T-helper 1 cell (primary cell): ENCODE measurements at regions not wholly inside any gene's neighbourhood (a gene's known extent, or its start where the extent isn't known, plus 50 kb on each side); places are given as distances from the start of the nearest gene placed in this dataset.
"Not testable (repeated sequence)": the region's sequence is repeated elsewhere in the genome, so short reads cannot be mapped to it uniquely, and the experiment has no call there.

Experiments
- DNase-seq, 5 donors: peaks; one replicate each; pipeline ENCODE4 v3.0.0-alpha.2; 2012 to 2020

DNA sequence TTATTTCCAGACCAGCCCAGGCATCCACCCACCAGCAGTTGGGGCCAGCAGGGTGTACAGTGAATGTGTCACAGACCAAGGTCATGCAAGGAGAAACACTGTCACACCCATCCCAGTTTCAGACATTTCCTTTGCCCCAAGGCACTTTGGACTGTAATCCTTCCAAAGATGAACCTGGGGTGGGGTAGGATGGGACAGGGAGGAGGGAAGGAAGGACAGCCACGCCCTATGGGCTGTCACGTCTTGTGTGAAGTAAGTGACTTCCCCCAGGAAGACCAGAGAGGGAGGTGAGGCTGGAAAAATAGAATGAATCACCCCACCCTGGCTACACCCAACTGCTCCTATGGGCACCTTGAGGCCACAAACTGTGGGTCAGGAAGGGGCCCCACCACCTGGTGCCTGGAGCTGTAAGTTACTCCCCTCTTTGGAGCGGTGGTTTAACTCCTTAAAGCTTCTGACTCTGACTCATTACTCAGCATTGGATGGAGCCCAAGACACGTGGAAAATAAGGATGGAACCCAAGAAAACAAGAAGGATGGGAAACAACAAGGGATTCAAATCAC, 349.9 kb upstream of the KLF3 start:
- no peak for DNase-seq

DNA sequence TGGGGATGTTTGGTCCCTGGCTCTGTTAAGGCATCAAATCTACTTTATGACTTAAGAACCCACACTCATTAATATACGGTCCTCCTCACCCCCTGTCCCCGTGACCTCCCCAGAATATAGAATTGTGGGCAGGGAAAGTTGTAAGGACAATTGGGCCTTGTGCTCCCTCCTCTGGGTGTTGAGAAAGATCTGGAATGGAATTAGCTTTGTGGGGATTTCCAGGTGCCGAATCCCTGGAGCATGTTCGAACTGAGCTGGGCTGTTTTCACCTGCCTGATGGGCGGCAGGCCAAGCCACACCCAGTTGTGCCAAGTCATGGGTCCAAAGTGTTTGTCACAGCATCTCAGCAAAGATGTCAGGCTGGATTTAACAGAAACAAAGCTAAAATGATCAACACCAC, 349.3 kb upstream of the KLF3 start:
- no peak for DNase-seq

DNA sequence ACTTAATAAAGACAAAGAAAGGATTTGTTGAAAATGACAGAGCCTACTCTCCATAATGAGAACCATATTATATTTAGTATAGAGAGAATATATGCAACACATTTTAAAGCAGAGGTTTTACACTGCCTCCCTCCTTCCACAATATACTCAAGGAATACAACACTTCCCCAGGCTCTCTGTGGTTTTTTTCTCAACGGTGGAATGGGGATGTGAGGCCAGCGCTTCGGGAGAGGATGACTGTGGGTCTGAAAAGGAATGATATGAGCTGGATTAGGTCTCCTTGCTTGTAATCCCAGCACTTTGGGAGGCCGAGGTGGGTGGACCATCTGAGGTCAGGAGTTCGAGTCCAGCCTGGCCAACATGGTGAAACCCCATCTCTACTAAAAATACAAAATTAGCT, 348.7 kb upstream of the KLF3 start:
- no peak for DNase-seq

DNA sequence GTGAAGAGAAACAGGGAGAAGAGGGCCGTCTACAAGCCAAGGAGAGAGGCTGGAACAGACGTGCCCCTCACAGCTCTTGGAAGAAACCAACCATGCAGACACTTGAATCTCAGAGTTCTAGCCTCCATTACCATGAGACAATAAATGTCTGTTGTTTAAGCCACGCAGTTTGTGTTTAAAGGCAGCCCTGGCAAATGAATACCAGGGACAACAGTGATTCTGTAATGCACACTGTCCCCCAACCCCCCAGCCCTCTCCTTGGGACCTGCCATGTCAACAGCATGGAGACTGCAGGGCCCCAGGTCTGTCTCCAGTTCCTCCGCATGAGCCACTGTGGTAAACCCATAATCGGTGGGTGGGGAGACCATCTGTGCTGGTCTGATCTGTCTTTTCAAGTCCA, 348.0 kb upstream of the KLF3 start:
- DNase-seq = no peak

DNA sequence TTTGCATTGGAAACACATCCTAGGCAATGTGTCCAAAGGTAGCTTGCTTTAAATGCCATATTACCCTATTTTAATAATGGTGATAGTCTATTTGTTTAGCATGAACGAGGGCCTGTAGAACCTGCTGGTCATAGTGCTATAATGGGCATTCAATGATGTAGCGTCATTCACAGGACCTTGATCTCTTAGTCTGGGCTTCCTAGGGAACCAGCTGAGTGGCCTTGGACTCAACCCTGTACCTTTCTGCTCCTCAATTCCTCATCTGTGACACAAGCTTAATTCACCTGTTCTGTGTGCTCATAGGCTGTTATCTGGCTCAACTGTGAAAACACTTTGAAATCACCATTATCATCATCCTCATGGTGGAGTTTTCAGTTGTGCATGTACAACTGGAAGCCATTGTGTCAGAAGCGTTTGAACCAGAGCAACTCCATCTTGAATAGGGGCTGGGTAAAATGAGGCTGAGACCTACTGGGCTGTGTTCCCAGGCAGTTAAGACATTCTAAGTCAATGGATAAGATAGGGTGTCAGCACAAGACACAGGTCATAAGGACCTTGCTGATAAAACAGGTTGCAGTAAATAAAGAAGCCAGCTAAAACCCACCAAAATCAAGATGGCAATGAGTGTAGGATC, 346.8 kb upstream of the KLF3 start:
- no peak for DNase-seq

DNA sequence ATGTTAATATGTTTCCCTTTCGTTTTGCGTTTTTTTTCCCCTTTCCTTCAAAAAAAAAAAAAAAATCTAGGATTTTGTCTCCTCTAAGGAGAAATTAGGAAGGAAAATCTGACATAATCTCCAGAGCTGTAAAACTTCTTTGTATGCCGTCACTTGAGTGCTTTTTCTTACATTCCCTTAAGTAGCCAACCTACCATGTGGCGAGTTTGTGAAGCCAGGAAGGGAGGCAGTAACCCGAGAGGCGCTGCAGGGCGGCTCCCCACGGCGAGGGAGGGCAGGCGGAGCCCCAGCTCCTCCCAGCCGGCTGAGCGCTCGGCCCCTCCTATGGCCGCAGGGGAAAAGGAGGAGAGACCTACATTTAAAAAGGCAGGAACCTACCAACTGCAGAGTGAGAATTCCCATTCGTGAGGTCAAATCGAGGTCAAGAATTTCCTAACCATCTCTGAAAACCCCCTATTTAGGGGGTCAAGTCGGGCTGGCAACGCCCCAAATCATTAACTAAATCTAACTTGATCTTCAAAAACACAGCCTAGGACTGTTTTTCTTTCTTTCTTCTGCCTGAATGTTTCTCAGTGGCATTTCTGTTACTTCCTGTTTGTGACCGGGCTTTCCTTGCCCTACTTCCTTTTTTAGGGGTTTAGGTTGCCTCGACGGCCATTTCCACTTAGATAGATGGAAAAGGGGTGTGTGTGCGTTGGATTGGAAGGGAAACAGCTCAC, 345.1 kb upstream of the KLF3 start:
- peak; percentile 50 to 90 (median 54) for DNase-seq

DNA sequence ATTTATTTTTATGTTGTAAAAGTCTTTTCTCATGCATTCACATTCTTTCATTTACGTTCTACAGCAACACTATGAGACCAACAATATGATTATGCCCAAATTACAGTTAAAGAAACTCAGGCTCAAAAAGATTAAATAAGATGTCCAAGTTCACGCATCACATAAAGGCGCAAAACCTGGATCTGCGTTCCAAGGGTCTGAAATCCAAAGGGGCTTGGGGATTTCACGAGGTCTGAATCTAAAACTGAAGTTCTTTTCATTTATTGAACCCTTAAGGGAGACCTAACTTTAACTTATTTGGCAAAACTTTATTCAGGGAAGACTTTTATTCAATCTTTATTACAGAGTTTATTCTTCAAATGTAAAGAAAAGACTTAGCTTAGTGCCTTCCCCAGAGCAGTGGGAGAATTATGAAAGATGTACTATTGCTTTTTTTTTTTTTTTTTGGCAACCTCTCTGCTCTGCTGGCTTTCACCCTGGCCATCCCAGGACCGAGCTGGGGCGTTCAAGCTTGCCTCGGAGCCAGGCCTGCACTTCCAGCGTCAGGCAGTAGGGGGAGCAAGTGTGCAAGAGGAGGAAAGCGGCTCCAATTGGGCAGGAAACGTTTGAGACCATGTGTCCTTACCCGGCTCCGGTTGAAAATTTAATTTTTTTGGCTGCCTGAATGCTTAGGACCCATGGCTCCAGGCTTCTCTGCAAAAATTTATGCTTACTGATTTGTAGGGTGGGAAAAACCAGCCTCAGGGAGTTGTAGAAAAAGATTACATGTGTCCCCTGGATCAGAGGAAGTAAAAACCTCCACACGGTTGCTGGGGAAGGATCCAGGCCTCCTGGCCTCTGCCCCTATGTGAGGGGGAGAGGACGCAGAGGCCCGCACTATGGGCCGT, 344.3 kb upstream of the KLF3 start:
- DNase-seq = peak; percentile 67 to 92 (median 82)

DNA sequence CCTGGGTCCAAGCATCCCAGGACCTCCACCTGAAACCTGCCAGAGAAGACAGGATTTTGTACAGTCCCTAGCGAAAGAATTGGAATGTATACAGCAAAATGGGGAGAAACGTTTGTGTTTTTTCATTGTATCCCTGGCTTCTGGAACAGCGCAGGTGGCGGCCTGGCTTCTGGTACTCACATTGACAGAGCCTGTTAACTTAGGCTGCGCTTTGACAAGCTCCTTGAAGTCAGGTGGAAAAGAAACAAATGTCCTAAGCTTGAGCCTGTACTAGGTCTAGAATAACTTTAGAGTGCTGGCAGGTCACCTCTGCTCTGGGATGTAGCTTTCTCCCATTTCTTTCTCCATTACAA, 343.7 kb upstream of the KLF3 start:
- no peak for DNase-seq

DNA sequence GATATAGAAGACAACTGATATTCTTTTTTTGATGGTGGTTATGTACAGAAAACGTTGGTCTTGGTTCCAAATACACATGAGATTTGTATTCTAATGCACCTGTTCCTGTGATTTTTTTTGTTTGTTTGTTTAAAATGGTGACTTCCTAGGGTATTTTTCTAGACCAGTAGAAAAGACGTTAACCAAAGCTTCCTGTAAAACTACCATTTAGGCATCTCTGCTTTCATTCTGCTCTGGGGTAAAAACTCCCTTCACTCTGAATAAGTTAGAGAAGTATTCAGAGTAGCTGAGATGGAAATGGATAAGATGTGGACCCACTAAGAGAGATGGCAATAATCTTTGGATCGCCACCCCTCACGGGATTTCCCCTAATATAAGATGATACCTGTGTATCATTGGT, 343.2 kb upstream of the KLF3 start:
- no peak for DNase-seq

DNA sequence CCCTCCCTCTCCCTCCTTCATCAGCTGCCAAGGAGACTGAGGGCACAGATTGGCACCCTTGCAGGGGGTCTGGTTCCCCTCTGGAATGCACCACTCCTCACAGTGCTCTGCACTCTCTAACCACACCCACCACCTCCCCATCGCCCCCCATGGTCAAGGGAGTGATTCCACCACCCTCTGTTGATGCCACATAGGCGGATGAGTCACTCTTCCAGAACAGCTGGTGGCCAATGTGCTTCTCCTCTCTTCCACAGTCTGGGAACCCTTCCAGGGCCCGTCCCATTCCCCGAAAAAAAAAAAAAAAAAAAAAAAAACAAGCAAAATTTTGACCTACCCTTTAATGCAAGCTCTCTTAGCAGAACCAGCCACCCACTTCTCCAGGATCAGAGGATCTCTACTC, 341.3 kb upstream of the KLF3 start:
- DNase-seq = no peak

DNA sequence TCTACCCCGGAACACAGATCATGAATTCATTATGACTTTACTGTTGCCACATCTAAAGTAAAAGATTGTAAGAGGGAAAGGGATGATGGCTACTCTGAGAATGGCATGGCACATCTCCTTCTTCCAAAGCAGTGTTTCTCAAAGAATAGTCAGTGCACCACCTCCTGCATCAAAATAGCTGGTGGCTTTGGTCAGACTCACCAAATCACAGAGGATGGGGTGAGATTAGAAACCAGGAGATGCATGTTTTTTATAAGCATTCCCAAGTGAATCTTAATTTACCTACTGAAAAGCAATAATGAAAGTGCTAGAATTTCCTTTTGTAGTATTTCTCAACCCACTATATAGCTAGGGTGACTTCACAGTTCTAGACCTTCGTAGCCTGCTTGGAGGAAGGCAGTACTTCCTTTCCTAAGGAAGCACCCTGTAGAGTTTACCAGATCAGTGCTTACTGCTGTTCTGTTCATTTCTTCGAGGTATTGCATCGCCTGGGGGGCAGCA, 340.8 kb upstream of the KLF3 start:
- no peak for DNase-seq

DNA sequence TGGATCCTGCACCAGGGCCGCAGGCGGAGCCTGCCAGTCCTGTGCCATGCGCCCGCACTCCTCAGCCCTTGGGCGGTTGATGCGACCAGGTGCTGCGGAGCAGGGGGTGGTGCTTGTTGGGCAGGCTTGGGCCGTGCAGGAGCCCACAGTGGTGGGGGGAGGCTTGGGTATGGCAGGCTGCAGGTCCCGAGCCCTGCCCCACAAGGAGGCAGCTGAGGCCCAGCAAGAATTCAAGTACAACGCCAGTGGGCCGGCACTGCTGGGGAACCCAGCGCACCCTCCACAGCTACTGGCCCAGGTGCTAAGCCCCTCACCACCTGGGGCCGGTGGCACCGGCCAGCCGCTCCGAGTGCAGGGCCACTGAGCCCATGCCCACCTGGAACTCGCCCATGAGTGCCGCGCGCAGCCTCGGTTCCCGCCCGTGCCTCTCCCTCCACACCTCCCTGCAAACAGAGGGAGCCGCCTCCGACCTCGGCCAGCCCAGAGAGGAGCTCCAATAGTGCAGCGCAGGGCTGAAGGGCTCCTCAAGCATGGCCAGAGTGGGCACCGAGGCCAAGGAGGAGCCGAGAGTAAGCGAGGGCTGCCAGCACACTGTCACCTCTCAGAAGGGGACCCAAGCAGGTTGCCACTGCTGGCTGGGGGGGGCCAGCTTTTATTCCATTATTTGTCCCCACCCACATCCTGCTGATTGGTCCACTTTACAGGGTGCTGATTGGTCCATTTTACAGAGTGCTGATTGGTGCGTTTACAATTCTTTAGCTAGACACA, 339.0 kb upstream of the KLF3 start:
- DNase-seq = no peak

DNA sequence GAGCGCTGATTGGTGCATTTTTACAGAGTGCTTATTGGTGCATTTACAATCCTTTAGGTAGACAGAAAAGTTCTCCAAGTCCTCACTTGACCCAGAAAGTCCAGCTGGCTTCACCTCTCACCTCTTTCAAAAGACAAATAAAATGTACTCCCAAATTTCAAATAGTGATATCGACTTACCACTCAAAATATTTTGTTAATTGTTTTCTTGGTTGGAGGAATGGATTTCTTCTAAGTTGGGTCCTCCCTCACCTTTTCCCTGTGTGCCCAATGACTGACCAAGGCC, 338.4 kb upstream of the KLF3 start:
- DNase-seq = no peak

DNA sequence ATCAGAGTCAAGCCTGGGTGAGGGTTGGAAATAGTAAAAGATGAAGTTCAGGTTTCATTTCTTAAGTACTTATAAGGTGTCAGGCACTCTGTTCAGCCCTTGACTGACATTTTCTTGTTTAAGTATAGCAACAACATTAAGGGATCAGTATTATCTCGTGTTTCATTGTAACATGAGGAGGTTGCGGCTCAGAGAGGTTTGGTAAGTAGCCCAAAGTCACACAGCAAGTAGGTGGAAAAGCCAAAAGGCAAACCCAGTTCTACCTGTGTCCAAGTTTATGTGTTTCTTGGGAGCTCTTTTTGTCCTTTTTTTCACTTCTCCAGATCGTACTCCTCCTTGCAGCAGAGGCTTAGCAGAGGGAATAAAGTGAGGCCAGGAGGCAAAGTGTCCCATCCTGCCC, 337.5 kb upstream of the KLF3 start:
- DNase-seq = no peak

DNA sequence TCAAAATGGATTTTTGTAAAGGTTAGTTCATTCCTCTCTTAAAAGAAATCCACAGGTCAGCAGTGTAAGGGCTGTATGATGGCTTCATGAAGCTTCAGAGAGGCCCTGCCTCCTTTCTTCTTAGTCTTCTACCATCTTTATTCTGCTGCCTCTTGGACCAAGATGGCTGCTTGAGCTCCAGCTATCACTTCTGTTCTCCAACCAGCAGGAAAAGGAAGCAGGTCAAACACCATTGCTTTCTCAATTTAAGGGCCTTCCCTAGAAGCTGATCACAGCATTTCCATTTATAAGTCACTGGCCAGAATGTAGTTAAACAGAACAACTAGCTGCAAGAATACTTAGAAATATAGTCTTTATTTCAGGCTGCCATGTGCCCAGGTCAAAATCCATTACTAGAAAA, 336.8 kb upstream of the KLF3 start:
- no peak for DNase-seq

DNA sequence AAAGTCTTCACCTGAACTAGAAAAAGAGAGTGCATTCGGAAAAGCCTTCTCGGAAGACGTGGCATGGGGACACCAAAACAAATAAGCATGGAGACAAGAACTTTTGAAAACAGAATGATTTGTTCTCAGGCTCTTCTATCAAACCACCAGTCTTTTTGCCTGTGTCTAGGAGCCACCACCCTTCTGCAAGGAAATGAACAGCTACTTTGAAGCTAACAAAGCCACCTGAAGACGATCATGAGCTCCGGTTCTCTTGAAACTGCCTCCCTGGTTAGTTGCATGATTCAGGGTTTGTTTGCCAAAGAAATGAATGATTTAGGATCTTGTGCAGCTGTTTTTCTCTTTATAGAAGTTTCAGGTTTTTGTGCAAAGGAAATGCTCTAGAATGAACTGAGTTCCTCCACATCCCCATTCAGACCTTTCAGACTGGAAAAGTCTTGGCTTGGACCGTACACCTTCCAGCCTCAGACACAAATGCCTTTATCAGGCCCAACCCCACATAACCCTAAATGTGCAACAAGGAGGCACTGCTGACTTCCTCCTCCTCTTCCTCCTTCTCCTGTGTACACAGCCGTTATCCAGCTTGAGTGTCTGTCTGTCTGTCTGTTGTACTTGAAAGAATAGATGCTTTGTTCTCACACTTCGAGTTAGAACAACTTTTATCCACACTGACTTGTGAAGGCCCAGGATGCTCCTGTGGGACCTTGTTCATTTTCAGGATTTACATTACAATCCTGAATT, 334.8 kb upstream of the KLF3 start:
- peak in 1 of 5 donors; percentile 38 for DNase-seq

DNA sequence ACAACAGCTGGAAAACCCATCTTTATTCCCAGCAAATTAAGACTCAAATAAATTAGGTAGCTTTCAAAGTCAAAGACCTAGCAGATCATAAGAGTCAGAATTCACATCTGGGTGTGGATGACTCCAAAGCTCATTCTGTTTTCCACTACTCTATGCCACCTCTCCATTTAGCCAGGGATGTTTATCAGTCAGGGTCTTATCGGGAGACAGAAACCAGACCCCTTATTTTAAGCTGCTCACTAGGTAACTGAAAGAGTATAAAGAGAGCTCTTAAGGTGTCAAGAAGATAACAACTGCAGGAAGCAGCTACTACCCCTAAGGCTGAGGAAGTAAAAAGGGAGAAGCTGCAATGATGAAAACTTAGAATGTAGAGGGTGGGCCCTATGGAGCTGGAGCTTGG, 333.7 kb upstream of the KLF3 start:
- no peak for DNase-seq

DNA sequence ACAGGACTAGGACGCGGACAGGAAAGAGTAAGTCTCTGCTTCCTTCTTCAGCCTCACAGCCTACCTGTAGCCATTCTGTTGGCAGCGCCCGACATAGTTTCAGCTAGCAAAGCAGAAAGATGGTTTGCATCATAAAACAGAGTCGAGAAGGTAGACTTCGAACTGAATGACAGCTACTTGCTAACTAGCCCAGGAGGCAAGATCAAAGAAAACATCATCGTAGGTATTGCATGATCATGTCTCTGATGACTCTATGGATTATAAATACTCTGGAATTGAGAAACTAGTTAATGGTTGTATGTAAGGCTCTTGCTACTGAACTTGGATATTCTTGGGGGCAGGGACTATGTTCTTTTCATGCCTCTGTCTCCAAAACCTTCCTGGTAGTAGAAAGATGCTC, 333.1 kb upstream of the KLF3 start:
- no peak for DNase-seq

DNA sequence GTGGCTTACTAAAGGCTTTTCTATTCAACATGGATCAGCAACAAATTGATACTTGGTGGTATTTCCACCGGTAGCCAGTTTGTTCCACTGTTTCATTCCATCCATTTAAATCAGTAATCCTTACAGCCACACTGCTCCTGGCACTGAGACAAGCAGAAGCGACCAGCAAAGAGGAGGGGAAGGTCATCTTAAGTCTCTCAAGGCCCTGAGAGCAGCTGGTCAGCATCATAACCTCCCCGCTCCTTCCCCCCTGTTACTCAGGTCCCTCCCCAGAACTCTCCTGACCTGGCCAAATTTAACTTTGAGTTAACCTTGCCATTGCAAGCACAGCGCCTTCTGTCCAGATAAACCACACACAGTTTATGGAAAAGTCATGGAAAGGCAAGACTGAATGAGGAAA, 331.3 kb upstream of the KLF3 start:
- no peak for DNase-seq

DNA sequence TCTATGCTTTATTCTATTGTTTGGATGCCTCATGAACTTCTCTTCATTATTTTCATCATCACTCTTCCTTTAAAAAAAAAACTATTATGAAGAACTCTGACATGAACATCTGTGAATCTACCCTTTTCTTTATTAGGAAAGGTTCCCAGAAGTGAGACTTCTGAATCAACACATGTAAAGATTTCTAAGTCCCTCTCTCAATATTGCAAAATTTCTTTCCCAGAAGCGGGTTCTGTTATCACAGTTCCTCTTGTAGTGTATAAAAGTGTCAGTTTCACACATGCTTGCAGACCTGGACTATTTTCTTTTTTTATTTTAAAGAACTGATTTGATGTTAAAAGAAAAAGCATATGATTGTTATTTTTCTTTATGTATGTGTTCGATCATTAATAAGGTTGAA, 330.8 kb upstream of the KLF3 start:
- DNase-seq = no peak

DNA sequence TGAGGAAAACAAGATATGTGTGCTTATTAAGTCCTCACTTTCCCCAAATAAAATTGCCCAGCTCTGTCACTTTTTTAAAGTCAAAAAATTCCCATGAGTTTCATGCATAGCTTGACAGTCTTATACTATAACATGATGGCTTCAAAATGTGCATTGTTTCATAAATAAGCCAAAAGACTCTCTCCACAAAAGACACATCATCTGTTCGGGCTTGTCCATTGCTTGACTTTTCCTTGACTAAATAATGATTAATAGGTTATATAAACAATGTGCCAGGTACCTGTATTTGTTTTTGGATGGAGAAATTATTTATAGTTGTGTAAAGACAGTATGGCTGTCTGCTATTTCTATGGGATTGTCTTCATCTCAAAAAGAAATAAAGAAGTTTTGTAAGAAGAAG, 329.2 kb upstream of the KLF3 start:
- no peak for DNase-seq

DNA sequence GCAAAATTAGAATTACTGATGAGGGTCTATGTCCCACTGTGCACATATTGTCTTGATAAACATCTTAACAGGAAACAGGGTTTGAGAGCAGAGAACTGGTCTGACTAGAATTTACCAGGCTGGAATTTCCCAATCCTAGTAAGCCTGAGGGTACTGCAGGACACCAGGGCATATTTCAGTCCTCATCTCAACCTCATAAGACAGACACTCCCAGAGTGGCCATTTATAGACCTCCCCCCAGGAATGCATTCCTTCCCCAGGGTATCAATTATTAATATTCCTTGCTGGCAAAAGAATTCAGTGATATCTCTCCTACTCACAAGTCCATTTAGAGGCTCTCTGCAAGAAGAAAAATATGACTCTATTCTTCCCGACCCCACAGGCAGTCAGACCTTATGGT, 325.1 kb upstream of the KLF3 start:
- not testable (repeated sequence) for DNase-seq
